ENCODE measurements at regions not wholly inside any gene's neighbourhood (a gene's known extent, or its start where the extent isn't known, plus 50 kb on each side); places are given as distances from the start of the nearest gene placed in this dataset.

- TF ChIP-seq FOS (IDR thresholded peaks at IDR 0.05; ENCODE audit: borderline replicate concordance, insufficient read depth, low read length), result no peak
- TF ChIP-seq, protein P1, sequence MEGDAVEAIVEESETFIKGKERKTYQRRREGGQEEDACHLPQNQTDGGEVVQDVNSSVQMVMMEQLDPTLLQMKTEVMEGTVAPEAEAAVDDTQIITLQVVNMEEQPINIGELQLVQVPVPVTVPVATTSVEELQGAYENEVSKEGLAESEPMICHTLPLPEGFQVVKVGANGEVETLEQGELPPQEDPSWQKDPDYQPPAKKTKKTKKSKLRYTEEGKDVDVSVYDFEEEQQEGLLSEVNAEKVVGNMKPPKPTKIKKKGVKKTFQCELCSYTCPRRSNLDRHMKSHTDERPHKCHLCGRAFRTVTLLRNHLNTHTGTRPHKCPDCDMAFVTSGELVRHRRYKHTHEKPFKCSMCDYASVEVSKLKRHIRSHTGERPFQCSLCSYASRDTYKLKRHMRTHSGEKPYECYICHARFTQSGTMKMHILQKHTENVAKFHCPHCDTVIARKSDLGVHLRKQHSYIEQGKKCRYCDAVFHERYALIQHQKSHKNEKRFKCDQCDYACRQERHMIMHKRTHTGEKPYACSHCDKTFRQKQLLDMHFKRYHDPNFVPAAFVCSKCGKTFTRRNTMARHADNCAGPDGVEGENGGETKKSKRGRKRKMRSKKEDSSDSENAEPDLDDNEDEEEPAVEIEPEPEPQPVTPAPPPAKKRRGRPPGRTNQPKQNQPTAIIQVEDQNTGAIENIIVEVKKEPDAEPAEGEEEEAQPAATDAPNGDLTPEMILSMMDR (IDR thresholded peaks at IDR 0.05; ENCODE audit: extremely low read depth in 1 of 2, insufficient read depth in 1 of 2, low read depth in 1 of 2, low read length in 2 of 2), result no peak
- no peak for TF ChIP-seq POLR2A (IDR thresholded peaks at IDR 0.05; ENCODE audit: low read depth, low read length)
- no peak for TF ChIP-seq EZH2 (IDR thresholded peaks at IDR 0.05; ENCODE audit: borderline replicate concordance, low read depth, low read length, severe bottlenecking)
- no peak for TF ChIP-seq POLR2AphosphoS5 (IDR thresholded peaks at IDR 0.05; ENCODE audit: insufficient read depth, low read depth, low read length)
- TF ChIP-seq MAX (IDR thresholded peaks at IDR 0.05; ENCODE audit: insufficient read depth, insufficient read length), result no peak
Observed at GRCh38 chr2:62597323-62597722, 91.3 kb upstream of the TMEM17 start.
